AG10803 (cell line): ENCODE measurements at regions not wholly inside any gene's neighbourhood (a gene's known extent, or its start where the extent isn't known, plus 50 kb on each side); places are given as distances from the start of the nearest gene placed in this dataset.

ENCODE experiments used
- DNase-seq: peaks from one replicate; pipeline ENCODE4 v3.0.0; 2010; ENCODE audit warnings: low read depth
- H3K4me3 ChIP-seq: 2 replicates; pipeline ENCODE4 v1.5.1; 2011; ENCODE audit warnings: mild to moderate bottlenecking, low read length, control low read depth
- TF ChIP-seq, protein P1 (sequence below): conservative IDR thresholded peaks from 2 replicates; pipeline ENCODE4 v1.5.1; 2011; ENCODE audit warnings: mild to moderate bottlenecking, low read length, control low read depth, inconsistent platforms

GRCh38 chr3:82741346-82741745 lies 979.9 kb upstream of the GBE1 start:
- H3K4me3 ChIP-seq = no peak overlapping the region
- no peak for DNase-seq
- TF ChIP-seq, protein P1, sequence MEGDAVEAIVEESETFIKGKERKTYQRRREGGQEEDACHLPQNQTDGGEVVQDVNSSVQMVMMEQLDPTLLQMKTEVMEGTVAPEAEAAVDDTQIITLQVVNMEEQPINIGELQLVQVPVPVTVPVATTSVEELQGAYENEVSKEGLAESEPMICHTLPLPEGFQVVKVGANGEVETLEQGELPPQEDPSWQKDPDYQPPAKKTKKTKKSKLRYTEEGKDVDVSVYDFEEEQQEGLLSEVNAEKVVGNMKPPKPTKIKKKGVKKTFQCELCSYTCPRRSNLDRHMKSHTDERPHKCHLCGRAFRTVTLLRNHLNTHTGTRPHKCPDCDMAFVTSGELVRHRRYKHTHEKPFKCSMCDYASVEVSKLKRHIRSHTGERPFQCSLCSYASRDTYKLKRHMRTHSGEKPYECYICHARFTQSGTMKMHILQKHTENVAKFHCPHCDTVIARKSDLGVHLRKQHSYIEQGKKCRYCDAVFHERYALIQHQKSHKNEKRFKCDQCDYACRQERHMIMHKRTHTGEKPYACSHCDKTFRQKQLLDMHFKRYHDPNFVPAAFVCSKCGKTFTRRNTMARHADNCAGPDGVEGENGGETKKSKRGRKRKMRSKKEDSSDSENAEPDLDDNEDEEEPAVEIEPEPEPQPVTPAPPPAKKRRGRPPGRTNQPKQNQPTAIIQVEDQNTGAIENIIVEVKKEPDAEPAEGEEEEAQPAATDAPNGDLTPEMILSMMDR = no peak

GRCh38 chr3:82739390-82739789 lies 977.9 kb upstream of the GBE1 start:
- no peak for DNase-seq
- no peak overlapping the region for H3K4me3 ChIP-seq
- TF ChIP-seq, protein P1 = no peak

GRCh38 chr3:82736696-82737277 lies 975.3 kb upstream of the GBE1 start:
- no peak for DNase-seq
- TF ChIP-seq, protein P1 = no peak
- no peak overlapping the region for H3K4me3 ChIP-seq

DNA sequence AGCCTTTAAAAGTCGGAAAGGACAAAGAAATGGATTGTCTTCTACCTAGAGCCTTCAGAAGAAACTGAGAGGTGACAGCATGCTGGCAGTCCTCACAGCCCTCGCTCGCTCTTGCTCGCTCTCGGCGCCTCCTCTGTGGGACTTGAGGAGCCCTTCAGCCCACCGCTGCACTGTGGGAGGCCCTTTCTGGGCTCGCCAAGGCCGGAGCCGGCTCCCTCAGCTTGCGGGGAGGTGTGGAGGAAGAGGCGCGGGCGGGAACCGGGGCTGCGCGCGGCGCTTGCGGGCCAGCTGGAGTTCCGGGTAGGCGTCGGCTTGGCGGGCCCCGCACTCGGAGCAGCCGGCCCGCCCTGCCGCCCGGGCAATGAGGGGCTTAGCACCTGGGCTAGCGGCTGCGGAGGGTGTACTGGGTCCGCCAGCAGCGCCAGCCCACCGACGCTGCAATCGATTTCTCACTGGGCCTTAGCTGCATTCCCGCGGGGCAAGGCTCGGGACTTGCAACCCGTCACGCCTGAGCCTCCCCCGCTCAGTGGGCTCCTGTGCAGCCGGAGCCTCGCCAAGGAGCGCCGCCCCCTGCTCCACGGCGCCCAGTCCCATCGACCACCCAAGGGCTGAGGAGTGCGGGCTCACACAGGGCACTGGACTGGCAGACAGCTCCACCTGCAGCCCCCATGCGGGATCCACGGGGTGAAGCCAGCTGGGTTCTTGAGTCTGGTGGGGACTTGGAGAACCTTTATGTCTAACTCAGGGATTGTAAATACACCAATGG lies 953.8 kb upstream of the GBE1 start:
- no peak for DNase-seq
- TF ChIP-seq, protein P1 = no peak
- H3K4me3 ChIP-seq = no peak overlapping the region

DNA sequence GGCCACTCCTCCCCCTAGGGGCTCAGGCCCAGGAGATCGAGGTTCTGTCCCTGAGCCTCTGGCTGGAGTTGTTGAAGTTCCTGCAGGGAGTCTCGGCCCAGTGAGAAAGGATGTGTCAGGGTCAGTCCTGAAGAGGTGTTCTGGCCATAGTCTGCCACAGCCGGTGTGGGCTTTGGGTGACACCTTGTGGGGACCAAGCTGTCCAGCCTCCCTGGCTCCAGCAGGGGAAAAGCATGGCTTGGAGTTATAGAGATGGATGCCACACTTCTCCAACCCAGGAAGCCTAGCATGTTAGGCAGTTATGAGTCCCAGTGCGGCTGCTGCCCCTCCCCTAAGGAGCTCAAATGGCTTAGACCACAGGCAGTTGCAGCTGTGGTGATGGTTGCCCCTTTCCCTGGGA lies 945.6 kb upstream of the GBE1 start:
- no peak for DNase-seq

GRCh38 chr3:82685761-82686160 lies 924.3 kb upstream of the GBE1 start:
- DNase-seq = no peak
- no peak overlapping the region for H3K4me3 ChIP-seq
- TF ChIP-seq, protein P1 = no peak

More for the DNA sequence above, 945.6 kb upstream of the GBE1 start:
- TF ChIP-seq, protein P1 = no peak
- H3K4me3 ChIP-seq = no peak overlapping the region
